IPS-20b (cell line): ENCODE measurements at regions not wholly inside any gene's neighbourhood (a gene's known extent, or its start where the extent isn't known, plus 50 kb on each side); places are given as distances from the start of the nearest gene placed in this dataset.
A peak's percentile ranks its signal among the peaks of the same experiment; 100 is the strongest.

Experiments
- H3K27ac ChIP-seq: one replicate; pipeline ENCODE4 v1.5.1; 2013; ENCODE audit warnings: low read length
- H3K27me3 ChIP-seq: 2 replicates; pipeline ENCODE4 v1.6.1; 2013; ENCODE audit warnings: mild to moderate bottlenecking, low read length, inconsistent platforms; ENCODE audit not compliant: insufficient read depth
- H3K36me3 ChIP-seq: 2 replicates; pipeline ENCODE4 v1.6.1; 2013; ENCODE audit warnings: low read depth, mild to moderate bottlenecking, inconsistent platforms, low read length, moderate library complexity; ENCODE audit not compliant: insufficient read depth
- H3K4me1 ChIP-seq: 2 replicates; pipeline ENCODE4 v1.6.1; 2013; ENCODE audit warnings: mild to moderate bottlenecking, control low read depth, inconsistent platforms, low read length, moderate library complexity; ENCODE audit not compliant: insufficient read depth
- H3K4me3 ChIP-seq: 2 replicates; pipeline ENCODE4 v1.5.1; 2013; ENCODE audit warnings: mild to moderate bottlenecking, low read length, inconsistent platforms
- H3K9ac ChIP-seq: 2 replicates; pipeline ENCODE4 v1.6.1; 2013; ENCODE audit warnings: low read depth, mild to moderate bottlenecking, inconsistent platforms, low read length, moderate library complexity
- H3K9me3 ChIP-seq: 2 replicates; pipeline ENCODE4 v1.6.1; 2013; ENCODE audit warnings: mild to moderate bottlenecking, low read depth, low read length, inconsistent platforms; ENCODE audit not compliant: insufficient read depth

GRCh38 chr16:59193637-59194036 lies 459.5 kb upstream of the GOT2 start:
- no peaks in the 10 kb centered on the region for H3K27me3 ChIP-seq
- H3K4me3 ChIP-seq: no peak overlapping the region
- no peak overlapping the region for H3K27ac ChIP-seq
- no peaks in the 10 kb centered on the region for H3K9me3 ChIP-seq
- H3K4me1 ChIP-seq: no peaks in the 10 kb centered on the region
- H3K36me3 ChIP-seq: no peaks in the 10 kb centered on the region
- H3K9ac ChIP-seq: no peak overlapping the region

- H3K9ac ChIP-seq: no peak overlapping the region
- H3K27me3 ChIP-seq: no peaks in the 10 kb centered on the region
- no peaks in the 10 kb centered on the region for H3K36me3 ChIP-seq
- no peaks in the 10 kb centered on the region for H3K9me3 ChIP-seq
- no peak overlapping the region for H3K4me3 ChIP-seq
- H3K27ac ChIP-seq: no peak overlapping the region
- no peaks in the 10 kb centered on the region for H3K4me1 ChIP-seq
These were observed 458.6 kb upstream of the GOT2 start for GRCh38 chr16:59192551-59193199.

GRCh38 chr16:59190731-59191130 lies 456.6 kb upstream of the GOT2 start:
- H3K4me3 ChIP-seq: no peak overlapping the region
- H3K9ac ChIP-seq: no peak overlapping the region
- H3K27me3 ChIP-seq: no peaks in the 10 kb centered on the region
- H3K4me1 ChIP-seq: no peaks in the 10 kb centered on the region
- no peak overlapping the region for H3K27ac ChIP-seq
- H3K9me3 ChIP-seq: no peaks in the 10 kb centered on the region
- no peaks in the 10 kb centered on the region for H3K36me3 ChIP-seq

- Histone ChIP-seq H3K4me3 (no peak overlapping the region), H3K9ac (no peak overlapping the region), H3K9me3 (no peaks in the 10 kb centered on the region), H3K27ac (no peak overlapping the region), H3K36me3 (no peaks in the 10 kb centered on the region), H3K4me1 (no peaks in the 10 kb centered on the region), H3K27me3 (no peaks in the 10 kb centered on the region)
These were observed 453.9 kb upstream of the GOT2 start for GRCh38 chr16:59188029-59188428.

GRCh38 chr16:59181821-59182420 lies 447.8 kb upstream of the GOT2 start:
- H3K9me3 ChIP-seq: no peaks in the 10 kb centered on the region
- H3K4me1 ChIP-seq: no peaks in the 10 kb centered on the region
- no peak overlapping the region for H3K9ac ChIP-seq
- no peak overlapping the region for H3K4me3 ChIP-seq
- no peaks in the 10 kb centered on the region for H3K27me3 ChIP-seq
- no peak overlapping the region for H3K27ac ChIP-seq
- no peaks in the 10 kb centered on the region for H3K36me3 ChIP-seq

GRCh38 chr16:59180083-59180476 lies 446.0 kb upstream of the GOT2 start:
- Histone ChIP-seq H3K9ac (no peak overlapping the region), H3K4me3 (no peak overlapping the region), H3K36me3 (no peaks in the 10 kb centered on the region), H3K27me3 (no peaks in the 10 kb centered on the region), H3K9me3 (no peaks in the 10 kb centered on the region), H3K4me1 (no peaks in the 10 kb centered on the region), H3K27ac (no peak overlapping the region)

GRCh38 chr16:59179446-59180082 lies 445.4 kb upstream of the GOT2 start:
- Histone ChIP-seq H3K9me3 (no peaks in the 10 kb centered on the region), H3K27ac (no peak overlapping the region), H3K27me3 (no peaks in the 10 kb centered on the region), H3K36me3 (no peaks in the 10 kb centered on the region), H3K4me1 (no peaks in the 10 kb centered on the region), H3K9ac (no peak overlapping the region), H3K4me3 (no peak overlapping the region)

- H3K9ac ChIP-seq: no peak overlapping the region
- no peaks in the 10 kb centered on the region for H3K9me3 ChIP-seq
- H3K4me3 ChIP-seq: no peak overlapping the region
- H3K27ac ChIP-seq: no peak overlapping the region
- H3K4me1 ChIP-seq: peaks cover 28% of the 10 kb centered on the region; the same call in 1 of the 2 replicates
- no peaks in the 10 kb centered on the region for H3K36me3 ChIP-seq
- H3K27me3 ChIP-seq: no peaks in the 10 kb centered on the region
These were observed 439.3 kb upstream of the GOT2 start for GRCh38 chr16:59173408-59173831.

- H3K36me3 ChIP-seq: no peaks in the 10 kb centered on the region
- peak overlapping the region; percentile 75 for H3K27ac ChIP-seq
- H3K4me1 ChIP-seq: peaks cover 34% of the 10 kb centered on the region; the same call in 1 of the 2 replicates
- peak overlapping the region; percentile 76; the same call in 1 of the 2 replicates for H3K9ac ChIP-seq
- no peaks in the 10 kb centered on the region for H3K27me3 ChIP-seq
- H3K9me3 ChIP-seq: no peaks in the 10 kb centered on the region
- H3K4me3 ChIP-seq: peak overlapping the region; percentile 51
These were observed 436.1 kb upstream of the GOT2 start for GRCh38 chr16:59170099-59170712.

GRCh38 chr16:59169168-59169567 lies 435.1 kb upstream of the GOT2 start:
- Histone ChIP-seq H3K36me3 (no peaks in the 10 kb centered on the region), H3K4me1 (peaks cover 34% of the 10 kb centered on the region; the same call in 1 of the 2 replicates), H3K27me3 (no peaks in the 10 kb centered on the region), H3K9ac (peak overlapping the region; percentile 51), H3K9me3 (no peaks in the 10 kb centered on the region), H3K27ac (peak overlapping the region; percentile 69), H3K4me3 (no peak overlapping the region)

- no peak overlapping the region for H3K27ac ChIP-seq
These were observed 434.5 kb upstream of the GOT2 start for GRCh38 chr16:59168461-59169114.

More at GRCh38 chr16:59168461-59169114, 434.5 kb upstream of the GOT2 start:
- Histone ChIP-seq H3K4me1 (peaks cover 34% of the 10 kb centered on the region; the same call in 1 of the 2 replicates), H3K36me3 (no peaks in the 10 kb centered on the region), H3K9me3 (no peaks in the 10 kb centered on the region), H3K27me3 (no peaks in the 10 kb centered on the region), H3K4me3 (no peak overlapping the region), H3K9ac (peak overlapping the region; percentile 51; the same call in 1 of the 2 replicates)
